GM21529 (cell line): ENCODE measurements at regions not wholly inside any gene's neighbourhood (a gene's known extent, or its start where the extent isn't known, plus 50 kb on each side); places are given as distances from the start of the nearest gene placed in this dataset.
"Not testable (repeated sequence)": the region's sequence is repeated elsewhere in the genome, so short reads cannot be mapped to it uniquely, and the experiment has no call there.

Source experiments
- ATAC-seq: cut with Tn5 transposase; IDR thresholded peaks from one replicate; pipeline ENCODE4 v1.9.1; 2021; ENCODE audit not compliant: unreplicated experiment

- no peak for ATAC-seq
Measured at GRCh38 chr1:37362594-37363385, 111.6 kb upstream of the ZC3H12A start.

GRCh38 chr1:37363535-37363934 is 110.8 kb upstream of the ZC3H12A start:
- no peak for ATAC-seq

GRCh38 chr1:37368665-37369315 is 105.6 kb upstream of the ZC3H12A start:
- not testable (repeated sequence) for ATAC-seq

GRCh38 chr1:37372302-37372701 is 102.1 kb upstream of the ZC3H12A start:
- no peak for ATAC-seq

GRCh38 chr1:37372711-37373110 is 101.7 kb upstream of the ZC3H12A start:
- no peak for ATAC-seq

GRCh38 chr1:37373413-37373812 is 101.0 kb upstream of the ZC3H12A start:
- ATAC-seq: no peak

- ATAC-seq: not testable (repeated sequence)
Measured at GRCh38 chr1:37380546-37380945, 93.8 kb upstream of the ZC3H12A start.

- no peak for ATAC-seq
Measured at GRCh38 chr1:37387854-37388253, 86.5 kb upstream of the ZC3H12A start.

- no peak for ATAC-seq
Measured at GRCh38 chr1:37389327-37389726, 85.1 kb upstream of the ZC3H12A start.

GRCh38 chr1:37391211-37392011 is 83.0 kb upstream of the ZC3H12A start:
- ATAC-seq: no peak

GRCh38 chr1:37392051-37392450 is 82.3 kb upstream of the ZC3H12A start:
- ATAC-seq: no peak

- ATAC-seq: no peak
Measured at GRCh38 chr1:37393173-37394120, 80.9 kb upstream of the ZC3H12A start.

GRCh38 chr1:37394574-37395464 is 79.6 kb upstream of the ZC3H12A start:
- no peak for ATAC-seq

GRCh38 chr1:37398096-37398495 is 76.3 kb upstream of the ZC3H12A start:
- ATAC-seq: no peak

- no peak for ATAC-seq
Measured at GRCh38 chr1:37399205-37399604, 75.2 kb upstream of the ZC3H12A start.

- ATAC-seq: no peak
Measured at GRCh38 chr1:37399830-37400464, 74.4 kb upstream of the ZC3H12A start.

GRCh38 chr1:37400466-37401225 is 73.7 kb upstream of the ZC3H12A start:
- no peak for ATAC-seq

- no peak for ATAC-seq
Measured at GRCh38 chr1:37403166-37403565, 71.2 kb upstream of the ZC3H12A start.
